GM21390 (cell line): ENCODE measurements at regions not wholly inside any gene's neighbourhood (a gene's known extent, or its start where the extent isn't known, plus 50 kb on each side); places are given as distances from the start of the nearest gene placed in this dataset.
A peak's percentile ranks its signal among the peaks of the same experiment; 100 is the strongest.

Experiments
- ATAC-seq: cut with Tn5 transposase; IDR thresholded peaks from one replicate; pipeline ENCODE4 v1.9.1; 2021; ENCODE audit not compliant: unreplicated experiment

DNA sequence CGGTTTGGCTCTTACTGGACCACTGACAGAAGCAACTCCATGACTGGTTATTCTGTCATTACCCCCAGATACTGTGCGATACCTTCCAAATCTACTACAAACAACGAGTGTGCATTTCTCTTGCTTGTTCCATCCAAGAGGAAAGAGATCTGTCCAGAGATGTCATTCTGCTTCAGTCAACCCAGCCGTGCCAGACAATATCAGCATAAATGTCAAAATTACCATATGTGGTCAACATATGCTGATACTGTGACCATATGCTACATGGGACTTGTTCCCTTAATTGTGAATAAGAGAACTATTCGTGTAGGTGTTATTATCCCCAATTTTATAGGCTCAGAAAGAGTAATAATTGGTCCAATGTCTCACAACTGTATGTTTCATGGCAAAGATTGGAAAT, 143.2 kb upstream of the PRSS1 start:
- no peak for ATAC-seq

DNA sequence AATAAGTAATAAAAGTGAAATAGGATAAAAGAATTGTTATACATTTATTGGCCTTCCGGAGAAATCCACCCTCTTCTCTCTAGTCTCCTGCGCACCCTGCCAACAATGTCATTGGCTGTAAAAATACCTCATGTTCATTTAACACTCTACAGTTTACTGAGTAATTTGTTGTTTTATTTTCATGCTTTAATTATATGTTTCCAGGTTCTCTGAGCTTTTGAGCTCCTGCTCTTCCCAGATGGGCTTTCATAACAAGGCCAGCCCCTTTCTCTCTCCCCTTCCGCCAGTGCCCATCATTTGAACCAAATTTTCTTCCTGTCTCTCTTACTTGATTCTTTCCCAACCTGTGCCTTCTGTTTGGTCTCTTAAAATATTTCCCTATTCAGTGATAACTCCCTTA, 144.6 kb upstream of the PRSS1 start:
- ATAC-seq, result no peak

DNA sequence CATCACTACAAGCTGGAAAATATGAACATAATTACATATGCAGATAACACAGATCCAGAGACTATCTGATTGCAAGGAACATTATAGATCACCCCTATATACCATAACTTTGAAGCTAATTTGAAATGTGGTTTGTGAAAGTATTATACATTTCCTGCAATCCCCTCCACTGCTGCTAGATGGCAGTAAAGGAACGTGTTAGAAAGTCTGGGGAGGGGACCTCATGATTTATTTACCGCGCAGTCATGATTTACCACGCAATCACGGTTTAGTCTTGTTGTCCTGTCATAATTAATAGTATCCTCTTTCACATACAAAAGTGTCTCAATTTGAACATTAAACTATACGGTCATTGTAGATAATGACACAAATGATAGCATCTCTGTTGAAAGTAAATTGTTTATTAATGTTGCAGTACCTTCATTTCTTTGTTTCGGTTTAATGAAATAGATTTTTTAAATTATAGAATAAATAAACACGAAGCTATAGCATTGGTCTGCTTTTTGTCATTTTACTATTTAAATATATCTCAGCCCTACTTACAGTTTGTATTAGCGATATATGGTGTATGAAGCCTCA, 145.3 kb upstream of the PRSS1 start:
- ATAC-seq, result no peak

DNA sequence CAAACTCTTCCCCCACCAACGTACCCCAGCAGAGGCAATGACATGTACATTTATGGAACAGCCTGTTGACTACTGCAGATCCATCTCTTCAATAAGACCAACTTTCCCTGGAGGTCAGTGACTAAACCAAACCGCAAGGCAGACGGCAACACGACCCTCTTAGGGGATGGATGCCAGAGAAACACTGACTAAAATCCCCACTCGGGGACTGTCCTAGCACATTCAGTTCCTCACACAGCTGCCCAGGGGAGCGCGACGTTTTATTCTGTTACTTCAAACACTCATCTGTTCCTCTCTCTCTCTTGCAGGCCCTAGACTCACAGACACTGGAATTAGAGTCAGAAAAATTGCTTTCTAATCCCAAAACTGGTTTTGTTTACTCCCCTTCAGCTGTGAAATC, 146.5 kb upstream of the PRSS1 start:
- no peak for ATAC-seq

DNA sequence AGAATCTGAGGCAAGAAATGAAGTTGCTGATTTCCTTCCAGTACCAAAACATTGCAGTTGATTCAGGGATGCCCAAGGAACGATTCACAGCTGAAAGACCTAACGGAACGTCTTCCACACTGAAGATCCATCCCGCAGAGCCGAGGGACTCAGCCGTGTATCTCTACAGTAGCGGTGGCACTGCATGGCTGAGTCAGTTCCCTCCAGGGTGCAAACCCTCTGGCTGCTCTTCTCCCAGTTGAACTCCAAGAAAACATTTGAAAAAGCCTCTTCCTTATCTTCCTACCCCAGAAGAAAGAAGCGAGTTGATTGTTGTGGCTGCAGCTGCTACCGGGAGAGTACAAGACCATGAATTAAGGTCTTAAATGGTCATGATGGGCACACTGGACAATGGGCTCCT, 147.1 kb upstream of the PRSS1 start:
- no peak for ATAC-seq

DNA sequence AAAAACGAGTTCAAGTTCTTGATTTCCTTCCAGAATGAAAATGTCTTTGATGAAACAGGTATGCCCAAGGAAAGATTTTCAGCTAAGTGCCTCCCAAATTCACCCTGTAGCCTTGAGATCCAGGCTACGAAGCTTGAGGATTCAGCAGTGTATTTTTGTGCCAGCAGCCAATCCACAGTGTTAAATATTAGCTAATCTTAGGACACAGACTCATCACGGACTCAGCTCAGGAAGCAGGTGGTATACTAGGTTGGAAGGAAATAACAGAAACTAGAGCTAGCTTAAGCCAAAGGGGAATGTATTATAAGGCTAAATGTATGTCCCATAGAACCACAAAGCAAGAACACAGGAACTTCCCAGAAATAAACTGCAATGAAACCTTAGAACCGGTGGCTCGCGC, 151.0 kb upstream of the PRSS1 start:
- no peak for ATAC-seq

DNA sequence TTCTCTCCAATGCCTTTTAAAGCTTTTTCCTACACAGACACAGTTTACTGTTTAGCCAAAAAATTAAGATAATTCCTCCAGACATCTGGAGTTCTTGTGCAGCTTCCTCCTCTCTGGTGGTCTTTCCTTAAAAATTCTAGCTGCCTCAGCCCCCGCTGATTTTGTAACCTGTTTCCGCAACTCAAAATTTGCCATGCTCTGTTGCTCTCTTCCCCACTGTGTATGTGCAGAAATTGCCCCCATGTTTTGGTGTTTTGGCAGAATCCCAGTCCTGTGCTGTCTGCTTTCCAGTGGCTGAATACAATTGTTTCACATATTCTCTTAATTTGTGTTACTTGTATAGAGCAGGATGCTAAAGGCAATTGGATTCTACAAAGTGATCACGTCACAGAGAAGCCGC, 151.7 kb upstream of the PRSS1 start:
- ATAC-seq, result no peak

DNA sequence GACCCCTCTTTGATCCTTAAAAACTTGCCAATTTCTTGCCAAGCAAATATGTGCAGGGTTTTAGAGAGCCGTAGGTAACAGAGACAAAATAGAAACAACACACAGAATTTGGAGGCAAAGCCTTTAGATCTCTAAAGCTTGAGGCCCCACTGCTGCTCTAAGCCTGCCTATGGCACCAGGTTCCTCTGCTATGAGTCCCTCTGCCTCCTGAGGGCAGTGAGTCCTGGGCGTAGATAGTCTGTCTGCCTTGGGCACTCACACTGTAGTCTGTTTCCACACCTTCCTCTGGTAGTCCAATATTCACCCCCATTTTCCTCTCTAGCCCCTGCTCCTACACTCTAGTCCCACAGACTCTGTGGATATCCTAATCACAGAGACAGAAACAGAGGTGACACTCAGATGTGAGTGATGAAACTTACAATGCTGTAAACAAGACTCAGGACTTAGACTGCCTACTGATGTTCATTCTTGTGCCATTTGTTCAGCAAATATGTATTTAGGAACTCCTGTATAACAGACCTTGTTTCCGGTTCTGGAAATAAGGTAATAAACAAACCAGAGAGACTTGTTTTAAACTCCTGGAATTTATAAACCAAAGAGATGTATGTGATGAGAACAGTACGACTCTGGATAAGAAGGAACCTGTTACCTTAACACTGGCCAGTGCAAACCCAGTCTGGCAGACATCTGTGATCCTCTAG, 153.3 kb upstream of the PRSS1 start:
- no peak for ATAC-seq

DNA sequence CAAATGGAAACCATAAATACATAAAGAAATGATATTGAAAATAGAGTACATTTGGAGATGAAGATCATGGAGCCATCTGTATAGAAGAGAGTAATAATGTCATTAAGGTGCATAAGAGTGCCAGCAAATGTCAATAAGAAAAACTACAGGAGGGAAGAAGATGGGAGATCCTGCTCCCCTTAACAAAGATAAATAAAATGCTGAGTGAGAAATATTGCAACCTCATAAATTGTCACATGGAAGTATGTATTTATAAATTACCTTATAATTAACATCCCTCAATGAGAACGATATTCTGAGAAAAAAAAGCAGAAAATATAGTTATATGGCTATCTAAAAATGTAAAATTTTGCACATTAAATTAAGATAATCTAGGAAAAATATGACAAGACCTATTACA, 155.2 kb upstream of the PRSS1 start:
- no peak for ATAC-seq

DNA sequence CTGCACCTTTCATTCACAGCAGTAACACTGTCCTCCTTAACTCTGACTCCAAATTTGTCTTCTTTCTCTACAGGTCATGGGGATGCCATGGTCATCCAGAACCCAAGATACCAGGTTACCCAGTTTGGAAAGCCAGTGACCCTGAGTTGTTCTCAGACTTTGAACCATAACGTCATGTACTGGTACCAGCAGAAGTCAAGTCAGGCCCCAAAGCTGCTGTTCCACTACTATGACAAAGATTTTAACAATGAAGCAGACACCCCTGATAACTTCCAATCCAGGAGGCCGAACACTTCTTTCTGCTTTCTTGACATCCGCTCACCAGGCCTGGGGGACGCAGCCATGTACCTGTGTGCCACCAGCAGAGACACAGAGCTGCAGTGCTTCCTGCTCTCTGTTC, 156.2 kb upstream of the PRSS1 start:
- no peak for ATAC-seq

DNA sequence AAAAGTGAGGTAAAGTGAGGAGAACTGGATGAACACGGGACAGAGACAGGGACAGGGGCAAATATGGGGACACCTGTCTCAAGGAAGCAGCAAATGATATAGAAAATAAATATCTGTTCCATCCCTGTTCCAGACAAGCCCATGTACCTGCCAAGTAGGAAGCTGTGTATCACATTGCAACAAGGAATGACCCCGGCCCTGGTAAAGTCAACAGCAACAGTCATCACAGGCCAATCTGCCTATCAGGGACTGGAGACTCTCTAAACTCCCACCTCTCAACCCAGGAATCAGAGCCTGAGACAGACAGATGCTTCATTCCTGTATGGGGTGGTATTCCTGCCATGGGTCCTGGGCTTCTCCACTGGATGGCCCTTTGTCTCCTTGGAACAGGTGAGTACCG, 156.6 kb upstream of the PRSS1 start:
- ATAC-seq, result no peak

DNA sequence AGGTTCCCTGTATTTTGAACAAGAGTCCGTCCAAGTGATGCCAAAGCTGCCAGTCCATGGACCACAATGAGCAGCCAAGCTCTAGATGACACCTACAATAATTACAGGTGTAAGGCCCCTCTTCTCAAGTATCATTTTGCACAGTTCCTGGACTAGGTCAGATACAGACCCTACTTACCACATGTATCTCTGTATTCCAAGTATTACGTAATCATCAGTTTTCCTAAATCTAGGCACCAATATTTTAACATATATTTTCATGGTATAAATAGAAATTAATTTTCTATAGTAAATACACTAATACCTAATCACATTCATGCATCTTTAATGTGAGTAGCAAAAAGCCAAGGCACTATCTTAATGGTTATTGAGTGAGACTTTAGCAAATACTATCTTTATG, 157.0 kb upstream of the PRSS1 start:
- ATAC-seq, result no peak

DNA sequence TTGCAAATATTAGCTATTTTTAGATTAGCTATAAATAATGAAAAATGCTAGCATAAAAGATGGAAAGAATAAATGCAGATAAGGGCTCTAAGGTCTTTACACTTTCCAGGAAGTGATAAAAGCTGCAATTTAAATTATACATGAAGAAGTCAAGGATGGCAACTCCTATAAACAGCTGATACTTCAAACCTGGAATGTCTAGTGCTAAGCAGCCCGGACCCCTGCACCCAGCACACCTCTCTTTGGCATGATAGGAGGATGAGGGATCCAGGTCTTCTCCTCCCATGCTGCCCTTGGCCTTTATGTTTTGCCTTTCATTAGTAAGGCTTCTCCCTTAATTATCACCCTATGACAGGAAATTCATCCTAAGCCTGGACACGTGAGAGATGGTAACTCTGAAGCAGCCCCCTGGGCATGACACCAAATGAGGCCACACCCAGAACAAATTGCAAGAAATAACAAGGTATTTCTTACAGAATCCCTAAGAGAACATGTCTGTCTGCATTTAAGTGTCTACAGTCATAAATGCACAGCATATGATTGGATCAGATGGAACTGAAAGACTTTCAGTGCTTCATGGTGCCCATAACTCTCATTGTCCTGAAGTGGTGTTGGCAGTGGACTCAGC, 158.3 kb upstream of the PRSS1 start:
- no peak for ATAC-seq

DNA sequence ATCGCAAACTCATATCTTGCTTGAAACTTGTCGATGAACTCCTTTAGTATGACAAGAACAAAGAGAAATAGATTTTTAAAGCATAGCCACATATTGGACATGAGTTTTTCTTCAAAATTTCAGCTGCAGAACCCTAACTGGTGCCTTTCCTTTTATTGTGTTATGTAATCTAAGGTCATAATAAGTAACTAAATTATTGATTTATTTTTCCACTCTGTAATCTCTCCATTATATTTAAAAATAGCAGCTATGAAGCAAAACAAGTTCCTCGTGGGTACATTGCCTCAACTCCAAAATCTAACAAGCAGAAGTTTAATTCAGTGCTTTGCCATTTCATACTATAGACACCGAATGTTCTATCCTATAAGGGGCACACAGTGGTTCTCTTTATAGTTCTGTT, 159.2 kb upstream of the PRSS1 start:
- no peak for ATAC-seq

DNA sequence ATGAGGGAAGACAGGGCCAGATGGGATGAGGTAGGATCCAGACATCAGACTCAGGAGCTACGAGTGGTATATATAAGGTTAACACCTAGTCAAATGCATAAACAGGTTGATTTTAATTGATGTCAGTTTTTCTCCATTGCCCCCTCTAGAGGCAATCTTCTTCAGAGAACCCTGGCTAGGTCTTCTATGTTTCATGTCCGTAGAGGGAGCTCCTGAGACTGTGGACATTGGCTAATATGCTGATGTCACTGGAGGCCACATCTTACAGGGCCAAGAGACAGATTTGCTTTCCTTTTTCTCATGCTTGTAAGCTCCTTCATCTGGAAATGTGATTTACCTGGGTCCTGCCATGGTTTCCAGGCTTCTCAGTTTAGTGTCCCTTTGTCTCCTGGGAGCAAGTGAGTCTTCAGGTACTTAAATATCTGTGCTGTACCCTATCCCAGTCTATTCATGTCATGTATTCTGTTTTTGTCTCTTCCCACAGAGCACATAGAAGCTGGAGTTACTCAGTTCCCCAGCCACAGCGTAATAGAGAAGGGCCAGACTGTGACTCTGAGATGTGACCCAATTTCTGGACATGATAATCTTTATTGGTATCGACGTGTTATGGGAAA, 161.6 kb upstream of the PRSS1 start:
- ATAC-seq, result peak; percentile 76

DNA sequence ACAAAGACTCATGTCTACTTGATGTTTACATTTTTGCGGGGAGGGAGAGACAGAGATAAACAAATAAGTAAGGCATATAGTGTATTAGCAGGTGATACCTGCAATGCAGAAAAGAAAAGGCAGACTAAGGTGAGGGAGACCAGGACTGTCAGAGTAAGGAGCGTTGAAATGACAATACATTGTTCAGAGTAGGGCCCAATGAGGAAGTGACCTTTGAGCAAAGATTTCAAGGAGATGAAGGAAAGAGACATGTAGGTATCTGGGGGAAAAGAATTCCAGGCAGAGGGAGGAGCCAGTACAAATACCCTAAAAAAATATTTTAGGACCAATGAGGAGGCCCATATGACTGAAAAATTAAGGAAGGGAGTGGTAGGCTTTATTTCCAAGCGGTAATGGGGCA, 162.7 kb upstream of the PRSS1 start:
- ATAC-seq, result no peak

DNA sequence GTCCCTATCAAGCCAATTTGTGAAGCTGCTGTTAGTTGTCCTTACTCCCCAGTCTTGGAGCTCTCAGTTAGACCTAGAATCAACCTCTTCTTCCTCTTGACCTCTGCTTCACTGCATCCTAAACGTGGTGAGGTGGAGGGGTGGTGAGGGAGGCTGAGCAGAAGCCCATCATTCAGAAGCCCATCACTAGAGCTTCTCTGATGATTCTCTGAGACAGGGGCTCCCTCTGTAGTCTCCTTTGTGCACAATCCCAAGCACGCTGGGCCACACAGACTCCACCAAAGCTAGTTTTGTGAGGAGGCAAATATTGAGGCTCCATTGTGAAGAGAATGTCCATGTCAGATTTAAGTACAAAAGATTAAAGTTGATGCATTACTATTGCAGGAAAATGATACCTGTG, 163.8 kb upstream of the PRSS1 start:
- ATAC-seq, result no peak

DNA sequence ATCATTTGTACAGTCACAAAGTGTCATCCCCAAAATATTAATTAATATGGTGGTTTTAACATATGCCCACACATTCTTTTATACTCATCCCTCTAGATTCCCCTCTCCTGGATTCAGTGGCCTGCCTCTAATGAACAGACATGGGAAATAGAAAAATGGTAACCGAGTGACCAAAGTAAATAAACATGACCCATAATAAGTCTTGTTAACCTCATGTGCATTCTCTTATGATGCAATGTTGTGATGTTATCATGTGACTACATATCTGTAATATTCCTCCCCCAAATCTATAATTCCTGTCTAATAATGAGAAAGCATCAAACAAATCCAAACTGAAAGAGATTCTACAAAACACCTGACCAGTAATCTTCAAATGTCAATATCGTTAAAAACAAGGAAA, 164.5 kb upstream of the PRSS1 start:
- ATAC-seq, result no peak

DNA sequence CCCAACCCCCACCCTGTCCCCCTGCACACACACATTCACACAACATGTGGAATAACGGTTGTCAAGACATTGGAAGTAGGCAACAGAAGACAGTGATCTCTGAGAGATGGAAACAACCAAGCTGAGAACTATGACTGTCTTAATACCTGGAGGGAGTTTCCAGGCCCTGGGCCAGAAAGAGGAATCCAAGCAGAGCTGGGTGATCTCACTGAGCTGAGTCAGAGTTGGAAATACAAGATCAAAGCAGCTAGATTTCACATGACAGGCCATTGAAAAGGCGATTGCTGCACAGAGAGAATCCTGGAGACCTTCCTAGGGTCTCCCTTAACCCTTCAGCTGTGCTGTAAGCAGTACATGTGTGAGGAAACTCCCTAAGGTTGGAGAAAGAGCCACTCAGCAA, 165.8 kb upstream of the PRSS1 start:
- peak; percentile 56 for ATAC-seq

DNA sequence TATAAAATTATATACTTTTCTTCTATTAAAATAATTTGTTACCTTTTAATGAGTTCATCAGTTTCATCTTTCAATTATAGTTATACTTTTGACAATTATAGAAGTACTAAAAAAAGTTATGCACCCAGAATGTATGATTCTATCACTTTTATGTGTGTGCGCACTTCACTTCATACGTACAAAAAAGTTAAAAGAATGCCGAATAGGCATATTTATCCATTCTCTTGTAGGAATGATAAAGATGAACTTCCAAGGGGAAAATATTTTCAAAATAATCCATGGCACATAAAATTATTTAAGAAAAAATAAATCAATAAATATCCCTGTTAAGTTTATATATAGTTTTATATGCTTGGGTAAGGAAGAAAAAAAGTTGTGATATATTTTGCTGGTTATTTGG, 166.9 kb upstream of the PRSS1 start:
- no peak for ATAC-seq

DNA sequence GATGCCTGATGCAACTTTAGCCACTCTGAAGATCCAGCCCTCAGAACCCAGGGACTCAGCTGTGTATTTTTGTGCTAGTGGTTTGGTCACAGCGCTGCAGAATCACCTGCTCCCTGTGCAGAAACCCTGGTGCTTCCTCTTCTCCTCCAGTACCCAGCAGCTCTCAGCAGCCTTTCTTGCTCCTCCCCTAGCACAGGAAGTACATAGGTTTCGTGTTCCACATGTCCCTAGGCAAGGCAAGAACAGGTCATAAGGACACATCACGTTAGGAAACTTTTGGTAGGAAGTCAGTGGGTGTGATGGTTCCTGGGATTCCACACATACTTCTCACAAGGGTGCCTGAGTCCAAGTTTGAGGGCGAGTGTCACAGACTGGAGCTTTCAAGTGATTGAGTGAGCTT, 167.9 kb upstream of the PRSS1 start:
- ATAC-seq, result peak; percentile 77

DNA sequence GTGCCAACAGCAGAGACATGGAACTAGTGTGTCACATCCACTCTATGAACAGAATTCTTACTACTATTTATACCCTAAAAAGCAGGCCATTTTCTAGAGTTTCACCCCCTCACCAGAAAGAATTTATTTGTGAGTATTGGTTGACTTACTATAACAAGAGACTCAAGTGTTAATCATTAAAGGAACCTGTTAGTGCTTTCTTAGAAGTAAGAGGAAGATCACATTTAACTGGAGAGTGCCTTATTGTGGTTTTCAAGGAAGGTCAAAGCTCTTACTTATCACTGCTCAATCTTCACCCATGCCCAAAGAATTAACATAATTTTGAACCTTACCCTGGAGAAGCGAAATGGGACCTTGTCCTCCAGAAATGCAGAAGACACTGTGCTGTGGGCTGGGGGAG, 169.3 kb upstream of the PRSS1 start:
- peak; percentile 35 for ATAC-seq
